ENCODE measurements at regions not wholly inside any gene's neighbourhood (a gene's known extent, or its start where the extent isn't known, plus 50 kb on each side); places are given as distances from the start of the nearest gene placed in this dataset.

GRCh38 chr14:58947814-58948445 lies 240.5 kb upstream of the DAAM1 start:
- Histone ChIP-seq H3K79me2 (ENCODE audit: control insufficient read depth, insufficient read depth, low read length) (no peaks in the 10 kb centered on the region), H3K36me3 (ENCODE audit: control insufficient read depth in 2 of 2, extremely low read depth in 1 of 2, insufficient read depth in 2 of 2, low read length in 2 of 2) (no peaks in the 10 kb centered on the region), H3K9me1 (ENCODE audit: control insufficient read depth, extremely low read depth, insufficient read depth, low read length) (no peaks in the 10 kb centered on the region), H3K4me1 (ENCODE audit: control insufficient read depth, extremely low read depth, insufficient read depth, low read length) (no peaks in the 10 kb centered on the region), H3K27ac (ENCODE audit: control insufficient read depth, insufficient read depth, low read length) (no peak overlapping the region), H3K9ac (ENCODE audit: control insufficient read depth, extremely low read depth, insufficient read depth, low read length) (no peak overlapping the region), H3K4me2 (ENCODE audit: control insufficient read depth, extremely low read depth, insufficient read depth, low read depth, low read length) (no peak overlapping the region), H3K9me3 (ENCODE audit: control insufficient read depth, low read depth, low read length) (no peaks in the 10 kb centered on the region), H4K20me1 (ENCODE audit: control insufficient read depth, extremely low read depth, insufficient read depth, low read length) (no peaks in the 10 kb centered on the region), H2AFZ (ENCODE audit: control insufficient read depth, low read length) (no peak overlapping the region), H3K4me3 (ENCODE audit: control insufficient read depth in 2 of 3, extremely low read depth in 1 of 3, insufficient read depth in 2 of 3, low read depth in 1 of 3, low read length in 3 of 3) (no peak overlapping the region), H3K27me3 (ENCODE audit: control insufficient read depth, extremely low read depth, insufficient read depth, low read length) (peaks cover 9% of the 10 kb centered on the region)
- peak in 1 of 3 experiments; percentile 18 for TF ChIP-seq CTCF (optimal IDR thresholded peaks at IDR 0.05 in 1 of 3, IDR thresholded peaks at IDR 0.05 in 1 of 3, conservative IDR thresholded peaks at IDR 0.05 in 1 of 3; ENCODE audit: extremely low read depth in 1 of 3, insufficient read depth in 2 of 3, low read length in 3 of 3)
- no peak for TF ChIP-seq EZH2 (IDR thresholded peaks at IDR 0.05; ENCODE audit: low read length)
- no peak for FAIRE-seq
- no peak for DNase-seq (ENCODE audit: low read depth, low spot score)
- dilution Hi-C loops (cut with MboI; ENCODE audit: extremely low pct_ligation_motif_present, low sequenced_read_pairs) = no loop called here

- FAIRE-seq = no peak
- dilution Hi-C loops (cut with MboI; ENCODE audit: extremely low pct_ligation_motif_present, low sequenced_read_pairs) = no loop called here
- no peak overlapping the region for H3K27ac ChIP-seq (ENCODE audit: control insufficient read depth, insufficient read depth, low read length)
These were observed 237.9 kb upstream of the DAAM1 start for GRCh38 chr14:58950555-58950954.

More at GRCh38 chr14:58950555-58950954, 237.9 kb upstream of the DAAM1 start:
- no peak overlapping the region for H3K4me3 ChIP-seq (ENCODE audit: control insufficient read depth in 2 of 3, extremely low read depth in 1 of 3, insufficient read depth in 2 of 3, low read depth in 1 of 3, low read length in 3 of 3)
- no peak for DNase-seq (ENCODE audit: low read depth, low spot score)
- no peaks in the 10 kb centered on the region for H4K20me1 ChIP-seq (ENCODE audit: control insufficient read depth, extremely low read depth, insufficient read depth, low read length)
- no peak overlapping the region for H2AFZ ChIP-seq (ENCODE audit: control insufficient read depth, low read length)
- no peaks in the 10 kb centered on the region for H3K9me1 ChIP-seq (ENCODE audit: control insufficient read depth, extremely low read depth, insufficient read depth, low read length)
- no peak overlapping the region for H3K9ac ChIP-seq (ENCODE audit: control insufficient read depth, extremely low read depth, insufficient read depth, low read length)
- no peaks in the 10 kb centered on the region for H3K9me3 ChIP-seq (ENCODE audit: control insufficient read depth, low read depth, low read length)
- H3K27me3 ChIP-seq (ENCODE audit: control insufficient read depth, extremely low read depth, insufficient read depth, low read length) = peaks cover 11% of the 10 kb centered on the region
- H3K36me3 ChIP-seq (ENCODE audit: control insufficient read depth in 2 of 2, extremely low read depth in 1 of 2, insufficient read depth in 2 of 2, low read length in 2 of 2) = no peaks in the 10 kb centered on the region
- H3K4me1 ChIP-seq (ENCODE audit: control insufficient read depth, extremely low read depth, insufficient read depth, low read length) = no peaks in the 10 kb centered on the region
- no peak overlapping the region for H3K4me2 ChIP-seq (ENCODE audit: control insufficient read depth, extremely low read depth, insufficient read depth, low read depth, low read length)
- H3K79me2 ChIP-seq (ENCODE audit: control insufficient read depth, insufficient read depth, low read length) = no peaks in the 10 kb centered on the region
- TF ChIP-seq CTCF (optimal IDR thresholded peaks at IDR 0.05 in 1 of 3, IDR thresholded peaks at IDR 0.05 in 1 of 3, conservative IDR thresholded peaks at IDR 0.05 in 1 of 3; ENCODE audit: extremely low read depth in 1 of 3, insufficient read depth in 2 of 3, low read length in 3 of 3) = no peak
- no peak for TF ChIP-seq EZH2 (IDR thresholded peaks at IDR 0.05; ENCODE audit: low read length)

Measured in keratinocyte (primary cell).